H1 (cell line): ENCODE measurements at regions not wholly inside any gene's neighbourhood (a gene's known extent, or its start where the extent isn't known, plus 50 kb on each side); places are given as distances from the start of the nearest gene placed in this dataset.

Experiments used
- CTCF ChIA-PET: fragments of 300-600 bp; sonication (Branson Sonifier 250); formaldehyde crosslinking; loops from one replicate; lab custom pipeline; 2021; ENCODE audit not compliant: partially characterized antibody; lab: Charles Lee
- POLR2A ChIA-PET: fragments of 300-600 bp; sonication (Branson Sonifier 250); formaldehyde crosslinking; loops from one replicate; lab custom pipeline; 2021; ENCODE audit warnings: inconsistent platforms; ENCODE audit not compliant: partially characterized antibody; lab: Charles Lee
- DNase-seq, 2 experiments: peaks; one replicate each; pipeline versions ENCODE4 v3.0.0 to v3.0.0-alpha.2; 2010 to 2022; ENCODE audit warnings: low spot score in 2 of 2, low read depth in 1 of 2, mixed read lengths in 1 of 2
- FAIRE-seq: peaks from 2 replicates; lab custom pipeline; 2011; peaks lifted over from hg19 to GRCh38; lab: Jason Lieb, UNC
- H2AFZ ChIP-seq: 2 replicates; pipeline ENCODE4 v1.8.1; 2012; ENCODE audit warnings: low read length, inconsistent platforms
- H2AK5ac ChIP-seq: 2 replicates; pipeline ENCODE4 v1.6.1; 2013; ENCODE audit warnings: low read depth, low read length
- H2BK120ac ChIP-seq: replicated peaks from 2 replicates; pipeline ENCODE3; 2013; ENCODE audit warnings: low read depth, low read length, inconsistent platforms
- H2BK12ac ChIP-seq: 2 replicates; pipeline ENCODE4 v1.6.1; 2013; ENCODE audit warnings: low read depth, low read length
- H2BK15ac ChIP-seq: 2 replicates; pipeline ENCODE4 v1.6.1; 2013; ENCODE audit warnings: low read length
- H2BK20ac ChIP-seq: 2 replicates; pipeline ENCODE4 v1.6.1; 2013; ENCODE audit warnings: low read length
- H2BK5ac ChIP-seq: 2 replicates; pipeline ENCODE4 v1.6.1; 2013; ENCODE audit warnings: low read depth, low read length
- H3K14ac ChIP-seq: 2 replicates; pipeline ENCODE4 v1.6.1; 2013; ENCODE audit warnings: inconsistent platforms; ENCODE audit not compliant: insufficient read length
- H3K18ac ChIP-seq: 2 replicates; pipeline ENCODE4 v1.6.1; 2013; ENCODE audit warnings: low read length; ENCODE audit errors: extremely low read depth
- H3K23ac ChIP-seq: 2 replicates; pipeline ENCODE4 v1.6.1; 2013; ENCODE audit warnings: inconsistent platforms; ENCODE audit not compliant: insufficient read length
- H3K23me2 ChIP-seq: 2 replicates; pipeline ENCODE4 v1.6.1; 2013; ENCODE audit warnings: low read depth, low read length
- H3K27ac ChIP-seq: 2 replicates; pipeline ENCODE4 v1.6.1; 2011; ENCODE audit warnings: low read depth, low read length, inconsistent platforms
- H3K27me3 ChIP-seq, 4 experiments: replicated peaks in 1 of 4; 1 replicate in 1 of 4; 2 replicates in 3 of 4; pipeline versions ENCODE4 v1.6.1 to v1.8.1; 2011 to 2013; ENCODE audit warnings: low read length in 3 of 4, mild to moderate bottlenecking in 3 of 4, inconsistent platforms in 2 of 4, mixed read lengths in 2 of 4, moderate library complexity in 1 of 4; ENCODE audit not compliant: control insufficient read depth in 3 of 4, insufficient read depth in 3 of 4; ENCODE audit errors: extremely low read depth in 1 of 4
- H3K36me3 ChIP-seq, 4 experiments: 2 replicates each; pipeline versions ENCODE4 v1.6.1 to v1.8.1; 2011 to 2013; ENCODE audit warnings: mild to moderate bottlenecking in 4 of 4, low read length in 3 of 4, moderate library complexity in 2 of 4, control low read depth in 1 of 4, inconsistent platforms in 1 of 4; ENCODE audit not compliant: insufficient read depth in 4 of 4, control insufficient read depth in 2 of 4
- H3K4ac ChIP-seq: replicated peaks from 2 replicates; pipeline ENCODE3; 2013; ENCODE audit warnings: low read length, low read depth, mixed read lengths, inconsistent platforms; ENCODE audit not compliant: insufficient read length
- H3K4me1 ChIP-seq, 4 experiments: replicated peaks in 1 of 4; 1 replicate in 1 of 4; 2 replicates in 3 of 4; pipeline versions ENCODE4 v1.6.1 to v1.8.1; 2011 to 2013; ENCODE audit warnings: low read length in 3 of 4, inconsistent platforms in 2 of 4, mixed read lengths in 1 of 4; ENCODE audit not compliant: insufficient read depth in 4 of 4, control insufficient read depth in 3 of 4
- H3K4me2 ChIP-seq, 2 experiments: 2 replicates each; pipeline versions ENCODE4 v1.6.1 to v1.8.1; 2011 to 2013; ENCODE audit warnings: low read depth in 2 of 2, low read length in 2 of 2, control low read depth in 1 of 2, inconsistent platforms in 1 of 2, mild to moderate bottlenecking in 1 of 2; ENCODE audit not compliant: insufficient read depth in 1 of 2
- H3K4me3 ChIP-seq, 4 experiments: fragments of 200-600, 300-600 bp in 1 of 4; sonication (generic), shearing (Covaris generic), sonication (Bioruptor Twin) in 1 of 4; 2 replicates each; pipeline versions ENCODE4 v1.5.1 to v1.8.1; 2011 to 2016; ENCODE audit warnings: low read length in 4 of 4, low read depth in 3 of 4, control low read depth in 2 of 4, inconsistent platforms in 2 of 4, mild to moderate bottlenecking in 2 of 4, mixed read lengths in 1 of 4, moderate library complexity in 1 of 4; ENCODE audit not compliant: insufficient read depth in 2 of 4; ENCODE audit errors: extremely low read depth in 1 of 4
- H3K56ac ChIP-seq: replicated peaks from 2 replicates; pipeline ENCODE3; 2013; ENCODE audit warnings: low read depth, mild to moderate bottlenecking, mixed read lengths, low read length, inconsistent platforms; ENCODE audit not compliant: insufficient read length
- H3K79me1 ChIP-seq: 2 replicates; pipeline ENCODE4 v1.6.1; 2013; ENCODE audit warnings: low read depth, low read length, control low read depth
- H3K79me2 ChIP-seq, 2 experiments: 2 replicates each; pipeline versions ENCODE4 v1.6.1 to v1.8.1; 2012 to 2013; ENCODE audit warnings: low read length in 2 of 2, mild to moderate bottlenecking in 2 of 2, inconsistent platforms in 1 of 2; ENCODE audit not compliant: insufficient read depth in 2 of 2, control insufficient read depth in 1 of 2
- H3K9ac ChIP-seq, 4 experiments: replicated peaks in 1 of 4; 1 replicate in 1 of 4; 2 replicates in 3 of 4; pipeline versions ENCODE4 v1.6.1 to v1.8.1; 2011 to 2013; ENCODE audit warnings: low read depth in 3 of 4, low read length in 3 of 4, control low read depth in 2 of 4, mild to moderate bottlenecking in 2 of 4, moderate library complexity in 2 of 4, inconsistent platforms in 1 of 4; ENCODE audit errors: extremely low read depth in 1 of 4
- H3K9me3 ChIP-seq, 2 experiments: 2 replicates each; pipeline versions ENCODE4 v1.6.1 to v1.8.1; 2012 to 2013; ENCODE audit warnings: mild to moderate bottlenecking in 2 of 2, moderate library complexity in 2 of 2, control low read depth in 1 of 2, inconsistent platforms in 1 of 2, low read depth in 1 of 2, low read length in 1 of 2, mixed read lengths in 1 of 2; ENCODE audit not compliant: insufficient read depth in 2 of 2
- H4K20me1 ChIP-seq, 2 experiments: replicated peaks in 1 of 2; 2 replicates each; pipeline versions ENCODE3 to v1.8.1; 2011 to 2013; ENCODE audit warnings: inconsistent platforms in 2 of 2, low read length in 2 of 2, mild to moderate bottlenecking in 1 of 2; ENCODE audit not compliant: insufficient read depth in 2 of 2, control insufficient read depth in 1 of 2
- H4K5ac ChIP-seq: 2 replicates; pipeline ENCODE4 v1.6.1; 2013; ENCODE audit warnings: low read length, low read depth, mixed read lengths, inconsistent platforms; ENCODE audit not compliant: insufficient read length
- H4K8ac ChIP-seq: 2 replicates; pipeline ENCODE4 v1.8.0; 2013; ENCODE audit warnings: mild to moderate bottlenecking, moderate library complexity, low read length, inconsistent platforms; ENCODE audit not compliant: insufficient read depth; ENCODE audit errors: extremely low read depth
- H4K91ac ChIP-seq: replicated peaks from 2 replicates; pipeline ENCODE3; 2013; ENCODE audit warnings: low read length, mixed read lengths, inconsistent platforms; ENCODE audit not compliant: insufficient read length
- ATF2 ChIP-seq: IDR thresholded peaks from 2 replicates; pipeline ENCODE4 v1.6.1; 2012; ENCODE audit warnings: low read length, inconsistent platforms
- BRCA1 ChIP-seq: IDR thresholded peaks from 2 replicates; pipeline ENCODE4 v1.6.1; 2012; ENCODE audit warnings: low read depth, low read length, improper control_type of control experiment
- EP300 ChIP-seq, 2 experiments: IDR thresholded peaks; 1 replicate in 1 of 2; 2 replicates in 1 of 2; pipeline ENCODE4 v1.6.1; 2011 to 2012; ENCODE audit warnings: low read depth in 2 of 2, low read length in 2 of 2, mild to moderate bottlenecking in 2 of 2, borderline replicate concordance in 1 of 2, inconsistent platforms in 1 of 2, moderate library complexity in 1 of 2
- HDAC6 ChIP-seq: IDR thresholded peaks from one replicate; pipeline ENCODE4 v1.7.1; 2012; ENCODE audit warnings: low read depth, mild to moderate bottlenecking, inconsistent platforms, low read length, moderate library complexity
- POU5F1 ChIP-seq: IDR thresholded peaks from 2 replicates; pipeline ENCODE4 v1.6.1; 2011; ENCODE audit warnings: low read depth, mild to moderate bottlenecking, low read length, moderate library complexity
- TEAD4 ChIP-seq: IDR thresholded peaks from 2 replicates; pipeline ENCODE4 v1.6.1; 2012; ENCODE audit warnings: low read depth, low read length, inconsistent platforms, mixed read lengths
- WGBS, 2 experiments: shearing (Covaris generic) in 1 of 2; methylation state at CpG; one replicate each; pipeline versions ENCODE4 v1.1.6 to v1.1.7; 2013 to 2015; ENCODE audit warnings: low lambda C conversion rate in 2 of 2, mixed read lengths in 2 of 2, inconsistent platforms in 1 of 2, low coverage in 1 of 2, missing lambda C conversion rate in 1 of 2; ENCODE audit not compliant: insufficient replicate concordance in 2 of 2, insufficient coverage in 1 of 2, insufficient read length in 1 of 2; ENCODE audit errors: extremely low coverage in 1 of 2, missing lambda C conversion rate in 1 of 2; 5-methylcytosine and 5-hydroxymethylcytosine counted together

GRCh38 chr6:138035070-138035469 lies 72.1 kb downstream of the PERP start:
- Histone ChIP-seq H3K4me3 (no peak overlapping the region), H3K18ac (no peak overlapping the region), H2BK120ac (no peak overlapping the region), H4K91ac (no peak overlapping the region), H3K9ac (no peak overlapping the region), H4K5ac (no peak overlapping the region), H3K36me3 (no peaks in the 10 kb centered on the region), H3K14ac (no peak overlapping the region), H3K4ac (no peak overlapping the region), H3K4me1 (no peaks in the 10 kb centered on the region), H2BK12ac (no peak overlapping the region; the same call in 1 of the 2 replicates), H3K79me1 (no peaks in the 10 kb centered on the region), H3K4me2 (no peak overlapping the region), H4K8ac (no peak overlapping the region), H2AFZ (no peak overlapping the region; the same call in 1 of the 2 replicates), H3K23ac (no peak overlapping the region), H3K23me2 (no peaks in the 10 kb centered on the region), H2AK5ac (no peak overlapping the region), H3K27me3 (no peaks in the 10 kb centered on the region), H4K20me1 (no peaks in the 10 kb centered on the region), H2BK5ac (no peak overlapping the region), H3K9me3 (no peaks in the 10 kb centered on the region), H3K79me2 (no peaks in the 10 kb centered on the region), H2BK15ac (no peak overlapping the region), H3K56ac (no peak overlapping the region), H3K27ac (no peak overlapping the region), H2BK20ac (no peak overlapping the region)
- POLR2A ChIA-PET, result no interaction called here
- no peak for DNase-seq
- CTCF ChIA-PET, result interaction anchor here (0.6 to 1.8 kb wide), 5 partner anchors 9 to 80 kb away, joined by 3 to 9 read pairs (median 4); no protein-coding TSS in a partner anchor
- FAIRE-seq, result no peak
- WGBS, 2 experiments, result 87% methylated on average over 5 of the region's 5 CpGs; no CpG with 5 or more reads in 1 of the 2 experiments
- no peak for TF ChIP-seq ATF2
- no peak for TF ChIP-seq TEAD4
- no peak for TF ChIP-seq BRCA1
- no peak for TF ChIP-seq HDAC6
- no peak for TF ChIP-seq POU5F1
- TF ChIP-seq EP300 (IDR thresholded peaks at IDR 0.05; ENCODE audit: borderline replicate concordance in 1 of 2, low read depth in 2 of 2, low read length in 2 of 2), result no peak
